Stomach (tissue), 8 donors: ENCODE measurements at regions not wholly inside any gene's neighbourhood (a gene's known extent, or its start where the extent isn't known, plus 50 kb on each side); places are given as distances from the start of the nearest gene placed in this dataset.

ENCODE experiments used
- DNase-seq, 2 donors: peaks; one replicate each; pipeline versions ENCODE4 v3.0.0 to v3.0.0-alpha.2; 2013 to 2019
- H3K27ac ChIP-seq, 5 donors: fragments of 200-600 bp in 4 of 5; sonication (generic) in 4 of 5; one replicate each; pipeline ENCODE4 v1.5.1; 2013 to 2019; ENCODE audit warnings: mild to moderate bottlenecking in 1 of 5, moderate library complexity in 1 of 5
- H3K27me3 ChIP-seq, 3 donors: fragments of 200-600 bp; sonication (generic); one replicate each; pipeline ENCODE4 v1.5.1; 2017 to 2019; ENCODE audit warnings: mixed run types in 1 of 3
- H3K36me3 ChIP-seq, 4 donors: fragments of 200-600 bp; sonication (generic); 1 replicate in 3 of 4; 2 replicates in 1 of 4; pipeline ENCODE4 v1.5.1; 2016 to 2019
- H3K4me1 ChIP-seq, 4 donors: fragments of 200-600 bp; sonication (generic); one replicate each; pipeline ENCODE4 v1.5.1; 2016 to 2019
- H3K4me3 ChIP-seq, 4 donors: fragments of 200-600 bp; sonication (generic) in 3 of 4; one replicate each; pipeline ENCODE4 v1.5.1; 2016 to 2019; ENCODE audit warnings: mild to moderate bottlenecking in 1 of 4
- H3K9me3 ChIP-seq, 4 donors: fragments of 200-600 bp; sonication (generic); one replicate each; pipeline ENCODE4 v1.5.1; 2016 to 2019
- EP300 ChIP-seq: sonication (generic); formaldehyde crosslinking; IDR thresholded peaks from one replicate; pipeline ENCODE4 v1.6.1; 2017; ENCODE audit warnings: antibody characterized with exemption
- POLR2A ChIP-seq, 4 donors: fragments of 450-650 bp; IDR thresholded peaks; one replicate each; pipeline ENCODE4 v1.6.1; 2016; ENCODE audit warnings: antibody characterized with exemption in 4 of 4, control low read depth in 2 of 4, mild to moderate bottlenecking in 1 of 4, moderate library complexity in 1 of 4
- POLR2AphosphoS5 ChIP-seq, 3 donors: sonication (generic); formaldehyde crosslinking; IDR thresholded peaks; one replicate each; pipeline ENCODE4 v1.6.1; 2016; ENCODE audit warnings: antibody characterized with exemption in 3 of 3
- WGBS, 5 donors: extraction: QIAGEN DNeasy Blood & Tissue Kit in 3 of 5; methylation state at CpG; one replicate each; pipeline versions ENCODE4 v1.1.5 to v1.1.7; 2013 to 2018; 5-methylcytosine and 5-hydroxymethylcytosine counted together
- intact Hi-C: fragments of 100-400 bp; cut with DNase I; formaldehyde crosslinking; loops from one replicate; pipeline ENCODE4 v1.15.1; 2023; ENCODE audit warnings: low total_unique reads
- TF ChIP-seq, protein P1 (sequence below), 7 experiments: fragments of 450-650 bp in 4 of 7; fragments of 200-600 bp in 3 of 7; sonication (generic) in 3 of 7; IDR thresholded peaks; one replicate each; pipeline ENCODE4 v1.5.1; 2016 to 2019; ENCODE audit warnings: antibody characterized with exemption in 7 of 7, control low read depth in 2 of 7, mild to moderate bottlenecking in 1 of 7
- donor health status: healthy with polysubstance abuse.
- donor health status: Bipolar disorder and iron deficiency.
- donor health status: healthy.

DNA sequence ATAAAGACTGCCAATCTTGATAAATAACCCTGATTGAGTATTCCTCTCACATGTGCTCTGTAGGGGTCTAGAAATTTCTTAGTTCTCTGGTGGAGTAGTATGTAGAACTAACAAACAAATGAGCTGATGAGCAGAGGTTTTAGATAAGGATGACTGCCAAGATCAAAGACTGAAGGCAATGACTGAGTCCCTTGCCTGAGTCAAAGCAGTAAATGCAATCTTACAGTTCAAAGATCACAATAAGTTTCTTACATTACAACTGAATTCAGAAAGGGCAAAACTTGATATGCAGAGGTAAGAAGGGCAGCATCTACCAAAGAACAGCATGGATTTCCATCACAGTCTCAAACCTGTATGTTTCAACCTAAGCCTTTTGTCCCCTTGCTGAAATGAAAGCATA is 172.2 kb upstream of the POU1F1 start:
- no peak for DNase-seq
- TF ChIP-seq POLR2AphosphoS5 (IDR thresholded peaks at IDR 0.05) (no peak), POLR2A (IDR thresholded peaks at IDR 0.05) (no peak), EP300 (no peak)
- TF ChIP-seq, protein P1, sequence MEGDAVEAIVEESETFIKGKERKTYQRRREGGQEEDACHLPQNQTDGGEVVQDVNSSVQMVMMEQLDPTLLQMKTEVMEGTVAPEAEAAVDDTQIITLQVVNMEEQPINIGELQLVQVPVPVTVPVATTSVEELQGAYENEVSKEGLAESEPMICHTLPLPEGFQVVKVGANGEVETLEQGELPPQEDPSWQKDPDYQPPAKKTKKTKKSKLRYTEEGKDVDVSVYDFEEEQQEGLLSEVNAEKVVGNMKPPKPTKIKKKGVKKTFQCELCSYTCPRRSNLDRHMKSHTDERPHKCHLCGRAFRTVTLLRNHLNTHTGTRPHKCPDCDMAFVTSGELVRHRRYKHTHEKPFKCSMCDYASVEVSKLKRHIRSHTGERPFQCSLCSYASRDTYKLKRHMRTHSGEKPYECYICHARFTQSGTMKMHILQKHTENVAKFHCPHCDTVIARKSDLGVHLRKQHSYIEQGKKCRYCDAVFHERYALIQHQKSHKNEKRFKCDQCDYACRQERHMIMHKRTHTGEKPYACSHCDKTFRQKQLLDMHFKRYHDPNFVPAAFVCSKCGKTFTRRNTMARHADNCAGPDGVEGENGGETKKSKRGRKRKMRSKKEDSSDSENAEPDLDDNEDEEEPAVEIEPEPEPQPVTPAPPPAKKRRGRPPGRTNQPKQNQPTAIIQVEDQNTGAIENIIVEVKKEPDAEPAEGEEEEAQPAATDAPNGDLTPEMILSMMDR (IDR thresholded peaks at IDR 0.05): no peak
- H3K27me3 ChIP-seq: no peaks in the 10 kb centered on the region

DNA sequence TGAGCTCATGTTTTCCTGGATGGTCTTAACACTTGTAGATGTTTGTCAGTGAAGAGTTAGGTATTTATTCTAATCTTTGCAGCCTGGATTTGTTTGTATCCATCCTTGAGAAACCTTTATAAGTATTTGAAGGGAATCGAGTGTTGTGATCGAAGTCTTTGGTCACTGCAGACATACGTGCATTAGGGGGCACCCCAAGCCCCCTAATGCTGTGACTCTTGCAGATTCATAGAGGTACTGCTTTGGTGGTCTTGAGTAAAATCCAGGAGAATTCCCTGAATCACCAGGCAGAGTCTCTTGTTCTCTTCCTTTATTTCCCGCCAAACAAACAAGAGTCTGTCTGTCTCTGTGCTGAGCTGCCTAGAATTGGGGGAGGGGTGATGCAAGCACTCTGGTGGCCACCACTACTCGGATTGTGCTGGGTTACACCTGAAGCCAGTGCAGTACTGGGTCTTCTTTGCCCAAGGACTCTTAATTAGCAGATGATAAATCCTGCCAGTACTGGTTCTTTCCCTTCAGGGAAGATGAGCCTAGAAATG is 170.5 kb upstream of the POU1F1 start:
- H3K36me3 ChIP-seq: no peaks in the 10 kb centered on the region
- 54 to 67% (median 62%) methylated on average over 5 of the region's 5 CpGs for WGBS, 5 donors
- peaks cover 0 to 10% (median 7%) of the 10 kb centered on the region in 4 donors for H3K9me3 ChIP-seq
- no peak for TF ChIP-seq EP300
- no peak for TF ChIP-seq POLR2A (IDR thresholded peaks at IDR 0.05)
- no peak for TF ChIP-seq POLR2AphosphoS5 (IDR thresholded peaks at IDR 0.05)
- TF ChIP-seq, protein P1 (IDR thresholded peaks at IDR 0.05): no peak
- no peaks in the 10 kb centered on the region for H3K4me1 ChIP-seq
- H3K27ac ChIP-seq: no peak overlapping the region
- no peak overlapping the region for H3K4me3 ChIP-seq
- intact Hi-C loops: no loop called here
- H3K27me3 ChIP-seq: no peaks in the 10 kb centered on the region
- no peak for DNase-seq

More for the DNA sequence above, 172.2 kb upstream of the POU1F1 start:
- Histone ChIP-seq H3K9me3 (peaks cover 0 to 10% (median 7%) of the 10 kb centered on the region in 4 donors), H3K4me3 (no peak overlapping the region), H3K27ac (no peak overlapping the region), H3K36me3 (no peaks in the 10 kb centered on the region), H3K4me1 (no peaks in the 10 kb centered on the region)
- intact Hi-C loops: no loop called here

DNA sequence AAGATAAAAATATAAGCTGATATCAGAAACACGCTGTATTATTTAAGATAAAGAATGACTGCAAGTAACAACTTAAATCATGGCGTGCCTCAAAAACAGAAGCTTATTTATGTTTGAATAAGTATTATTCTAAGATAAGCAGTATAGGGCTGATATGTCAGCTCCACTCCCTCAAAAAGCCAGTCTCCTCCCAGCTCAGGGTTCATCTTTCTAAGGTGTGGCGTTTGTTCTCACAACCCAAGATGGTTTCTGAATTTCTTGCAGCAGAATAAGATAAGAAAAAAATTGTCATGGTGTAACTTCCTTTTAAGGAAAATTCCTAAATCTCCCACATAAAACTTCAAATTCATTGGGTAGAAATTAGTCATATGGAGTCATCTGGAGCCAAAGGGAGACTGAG is 166.1 kb upstream of the POU1F1 start:
- Histone ChIP-seq H3K27ac (no peak overlapping the region), H3K4me3 (no peak overlapping the region), H3K4me1 (no peaks in the 10 kb centered on the region), H3K9me3 (peaks cover 0 to 8% (median 6%) of the 10 kb centered on the region in 4 donors), H3K36me3 (no peaks in the 10 kb centered on the region), H3K27me3 (no peaks in the 10 kb centered on the region)
- no peak for TF ChIP-seq POLR2AphosphoS5 (IDR thresholded peaks at IDR 0.05)
- TF ChIP-seq, protein P1 (IDR thresholded peaks at IDR 0.05): no peak
- TF ChIP-seq POLR2A (IDR thresholded peaks at IDR 0.05): no peak
- TF ChIP-seq EP300: no peak
- DNase-seq: no peak
- WGBS, 5 donors: 35 to 63% (median 51%) methylated on average over 3 of the region's 3 CpGs
- intact Hi-C loops: no loop called here

DNA sequence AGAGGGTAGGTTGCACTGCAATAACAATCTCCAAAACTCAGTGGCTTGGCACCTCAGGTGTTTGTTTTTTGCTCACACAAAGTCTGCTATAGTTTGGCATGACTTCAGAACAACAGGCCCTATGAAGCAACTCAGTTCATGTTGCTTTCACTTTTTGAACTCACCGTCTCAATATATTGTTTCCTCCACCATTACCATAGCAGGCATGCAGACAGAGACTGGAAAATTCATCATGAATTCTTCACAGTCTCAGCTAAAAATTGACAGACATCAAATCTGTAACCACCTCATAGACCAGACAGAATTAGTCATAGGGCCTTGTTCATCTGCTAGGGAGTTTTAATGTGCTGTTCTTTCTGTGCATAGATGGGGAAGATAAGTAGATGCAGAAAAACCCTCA is 161.4 kb upstream of the POU1F1 start:
- Histone ChIP-seq H3K4me3 (no peak overlapping the region), H3K9me3 (no peaks in the 10 kb centered on the region), H3K36me3 (no peaks in the 10 kb centered on the region), H3K27me3 (no peaks in the 10 kb centered on the region), H3K4me1 (no peaks in the 10 kb centered on the region), H3K27ac (no peak overlapping the region)
- WGBS, 5 donors: 41 to 62% (median 48%) methylated on average over 1 of the region's 1 CpG
- TF ChIP-seq POLR2A (IDR thresholded peaks at IDR 0.05) (no peak), POLR2AphosphoS5 (IDR thresholded peaks at IDR 0.05) (no peak), EP300 (no peak)
- TF ChIP-seq, protein P1 (IDR thresholded peaks at IDR 0.05): no peak
- no peak for DNase-seq
- intact Hi-C loops: no loop called here
